G401 (cell line): ENCODE measurements at regions not wholly inside any gene's neighbourhood (a gene's known extent, or its start where the extent isn't known, plus 50 kb on each side); places are given as distances from the start of the nearest gene placed in this dataset.

ENCODE experiments used
- DNase-seq: peaks from one replicate; pipeline ENCODE4 v3.0.0-alpha.2; 2015; ENCODE audit warnings: low spot score
- in situ Hi-C: cut with HindIII; loops from 2 replicates; pipeline ENCODE4 v1.10.0; 2016; ENCODE audit warnings: low sequenced_read_pairs, mixed read lengths

DNA sequence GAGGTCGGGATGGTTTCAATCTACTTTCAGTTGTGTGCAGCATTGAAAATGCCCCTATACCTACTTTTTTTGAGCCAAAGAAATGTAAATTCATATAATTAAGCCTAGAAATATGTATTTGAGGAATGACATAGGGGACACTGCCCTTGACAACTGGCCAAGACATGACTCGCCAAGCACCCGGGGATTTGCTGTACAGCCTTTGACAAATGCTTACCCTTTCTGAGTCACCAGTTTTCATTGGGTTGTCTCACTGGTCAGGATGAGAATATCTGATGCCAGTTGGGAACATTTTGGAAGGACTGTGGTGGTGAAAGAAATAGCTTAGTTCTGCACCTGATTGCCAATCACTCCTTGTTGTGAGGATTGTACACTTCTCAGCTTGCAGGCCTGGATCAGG is 166.8 kb upstream of the HABP2 start:
- DNase-seq = no peak
- in situ Hi-C loops = no loop called here

DNA sequence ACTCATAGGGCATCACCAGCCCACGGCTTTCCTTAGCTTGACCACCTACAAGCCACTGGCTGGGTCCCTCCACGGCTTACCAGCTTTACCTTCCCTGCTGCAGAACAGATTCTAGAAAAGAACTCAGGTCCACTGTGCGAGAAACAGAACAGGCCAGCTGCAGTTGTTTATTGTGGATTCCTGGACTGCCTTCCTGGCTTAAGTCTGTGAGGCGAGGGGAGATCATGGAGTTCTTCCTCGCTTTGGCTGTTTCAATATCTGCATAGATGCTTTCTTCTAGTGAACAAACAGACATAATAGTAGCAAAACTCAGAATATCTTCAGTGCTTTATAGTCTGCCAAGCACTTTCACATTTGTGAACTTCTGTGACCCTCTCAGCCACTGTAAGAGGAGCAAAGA is 162.9 kb upstream of the HABP2 start:
- no peak for DNase-seq
- in situ Hi-C loops = no loop called here

DNA sequence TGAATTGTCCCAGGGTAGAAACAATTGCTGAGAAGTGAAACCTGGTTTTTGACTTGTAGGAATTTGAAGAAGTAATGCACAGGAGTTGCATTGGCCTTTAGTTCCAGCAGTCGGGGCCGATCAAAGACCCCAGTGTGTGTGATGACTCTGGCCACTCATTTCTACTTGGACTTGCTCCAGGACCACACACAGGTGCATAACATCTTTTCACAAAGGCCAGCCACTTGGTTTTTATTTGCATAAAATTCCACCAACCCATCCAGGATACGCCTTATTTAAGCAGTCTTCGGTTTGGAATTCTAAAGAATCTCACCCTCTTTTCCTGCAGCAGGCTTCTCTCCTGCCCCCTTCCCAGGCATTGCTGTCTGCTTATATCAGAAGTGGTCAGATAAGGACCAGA is 162.0 kb upstream of the HABP2 start:
- no peak for DNase-seq
- in situ Hi-C loops = no loop called here

DNA sequence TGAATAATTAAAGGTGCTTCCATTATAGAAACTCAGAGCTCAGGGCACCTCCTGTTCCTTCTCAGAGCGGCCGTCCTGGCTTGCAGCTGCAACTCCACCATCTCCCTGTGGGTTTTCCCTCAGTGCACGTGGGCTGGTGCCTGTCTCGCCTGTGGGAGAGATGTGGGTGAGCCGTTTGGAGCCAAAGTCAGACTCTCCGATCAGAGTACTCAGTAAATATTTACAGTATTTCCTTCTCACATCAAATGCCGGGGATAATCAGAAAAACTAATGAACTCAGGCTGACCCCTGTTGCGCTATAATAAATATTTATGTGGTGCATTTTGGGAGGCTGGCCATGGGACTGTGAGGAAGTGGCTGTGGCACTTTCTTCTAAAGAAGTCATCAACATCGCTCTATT is 155.8 kb upstream of the HABP2 start:
- no peak for DNase-seq
- in situ Hi-C loops = no loop called here

DNA sequence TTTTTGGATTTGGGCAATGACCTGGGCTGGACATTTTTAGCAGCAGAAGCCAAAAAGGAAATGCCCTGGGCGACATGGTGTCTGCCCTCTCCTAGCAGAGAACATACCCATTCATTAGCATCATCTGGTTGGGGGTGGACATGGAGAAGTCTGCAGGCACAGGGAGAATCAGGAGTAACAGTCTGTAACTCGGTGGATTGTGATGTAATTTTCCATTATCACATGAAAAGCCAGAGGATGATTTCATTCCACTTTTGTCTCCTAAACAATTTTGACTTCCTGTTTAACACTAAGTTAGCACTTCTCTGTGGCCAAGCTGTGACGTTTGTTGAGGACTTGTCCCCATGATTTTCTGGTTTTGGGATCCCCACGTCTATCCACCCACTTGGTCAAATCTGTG is 153.8 kb upstream of the HABP2 start:
- in situ Hi-C loops = no loop called here
- no peak for DNase-seq

DNA sequence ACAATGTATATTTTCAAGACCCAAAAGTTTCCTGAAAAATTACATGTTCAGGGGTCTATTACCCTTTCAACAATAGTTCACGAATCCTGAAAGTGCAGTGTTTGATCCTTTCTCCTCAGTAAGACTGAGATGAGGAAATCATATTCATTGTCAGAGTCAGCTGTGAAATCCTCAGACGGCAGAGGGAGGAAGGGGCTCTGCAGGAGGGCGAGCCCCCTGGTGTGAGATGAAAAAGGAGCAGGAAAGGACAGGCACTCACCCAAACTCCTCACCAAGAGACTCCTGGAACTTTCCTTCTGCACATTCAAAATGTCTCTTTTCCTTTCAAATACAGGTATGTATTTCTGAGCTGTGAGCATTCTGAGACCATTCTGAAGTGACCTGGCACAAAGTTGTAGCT is 150.3 kb upstream of the HABP2 start:
- in situ Hi-C loops = no loop called here
- no peak for DNase-seq

DNA sequence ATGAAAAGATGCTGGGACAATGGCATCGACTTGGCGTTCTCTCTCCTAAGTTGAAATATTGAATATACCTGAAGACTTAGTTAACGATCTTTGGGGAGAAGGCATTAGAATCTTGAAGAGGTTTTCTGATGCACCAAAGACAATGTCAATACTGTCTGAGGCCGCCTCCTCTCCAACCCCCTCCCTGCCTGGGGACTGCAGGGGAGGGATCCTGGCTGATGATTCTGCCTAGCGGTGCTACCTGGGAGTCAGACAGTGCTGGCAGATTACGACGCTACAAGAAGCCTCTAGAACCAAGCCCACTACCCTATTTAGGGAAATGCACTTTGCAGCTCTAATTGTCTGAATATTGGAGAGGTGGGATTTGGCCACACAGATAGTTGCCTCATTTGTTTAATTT is 145.6 kb upstream of the HABP2 start:
- no peak for DNase-seq
- in situ Hi-C loops = no loop called here

DNA sequence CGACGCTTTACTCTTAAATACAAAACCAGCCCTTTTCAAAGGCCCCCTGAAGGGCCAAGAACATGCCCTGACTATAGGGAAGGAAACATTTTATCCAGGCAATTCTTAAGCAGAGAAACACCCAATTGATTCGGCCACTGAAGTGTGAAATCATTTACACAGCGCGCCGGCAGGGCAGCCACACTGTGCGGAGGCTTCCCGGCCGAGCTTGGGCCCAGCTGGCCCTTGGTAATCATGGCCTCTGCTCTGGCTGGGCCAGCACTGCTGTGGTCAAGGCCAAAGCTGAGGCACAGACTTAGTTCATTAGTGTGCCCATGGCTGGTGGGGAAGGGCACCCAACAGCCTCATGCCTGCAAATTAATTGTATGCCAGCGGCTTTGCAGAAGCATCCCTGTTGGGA is 143.7 kb upstream of the HABP2 start:
- in situ Hi-C loops = no loop called here
- no peak for DNase-seq

DNA sequence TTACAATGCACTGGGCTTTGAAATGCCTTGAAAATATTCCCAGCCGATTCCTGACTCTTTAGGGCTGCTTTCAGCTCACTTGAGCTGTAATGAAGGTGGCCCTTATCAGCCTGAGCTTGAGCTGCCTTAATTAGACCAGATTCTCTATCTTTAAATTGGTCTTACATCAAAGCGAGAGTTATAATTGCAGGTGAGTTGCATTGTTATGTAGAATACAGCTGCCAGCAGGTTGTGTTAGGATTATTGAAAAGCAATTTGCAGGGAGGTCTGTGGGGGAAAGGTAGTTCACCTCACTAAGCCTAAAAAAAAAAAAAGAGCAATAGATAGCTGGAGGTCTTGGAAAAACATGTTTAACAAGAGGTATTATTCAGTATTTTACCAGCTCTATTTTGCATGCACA is 142.2 kb upstream of the HABP2 start:
- DNase-seq = no peak
- in situ Hi-C loops = no loop called here

DNA sequence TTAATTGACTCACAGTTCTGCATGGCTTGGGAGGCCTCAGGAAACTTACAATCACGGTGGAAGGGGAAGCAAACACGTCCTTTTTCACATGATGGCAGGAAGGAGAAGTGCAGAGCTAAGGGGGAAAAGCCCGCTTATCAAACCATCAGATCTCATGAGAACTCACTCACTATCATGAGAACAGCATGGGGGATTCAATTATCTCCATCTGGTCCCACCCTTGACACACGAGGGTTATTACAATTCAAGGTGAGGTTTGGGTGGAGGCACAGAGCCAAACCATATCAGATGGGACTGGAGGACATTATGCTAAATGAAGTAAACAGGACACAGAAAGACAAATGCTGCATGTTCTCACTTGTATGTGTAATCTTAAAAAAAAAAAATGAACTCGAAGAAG is 141.4 kb upstream of the HABP2 start:
- in situ Hi-C loops = no loop called here

DNA sequence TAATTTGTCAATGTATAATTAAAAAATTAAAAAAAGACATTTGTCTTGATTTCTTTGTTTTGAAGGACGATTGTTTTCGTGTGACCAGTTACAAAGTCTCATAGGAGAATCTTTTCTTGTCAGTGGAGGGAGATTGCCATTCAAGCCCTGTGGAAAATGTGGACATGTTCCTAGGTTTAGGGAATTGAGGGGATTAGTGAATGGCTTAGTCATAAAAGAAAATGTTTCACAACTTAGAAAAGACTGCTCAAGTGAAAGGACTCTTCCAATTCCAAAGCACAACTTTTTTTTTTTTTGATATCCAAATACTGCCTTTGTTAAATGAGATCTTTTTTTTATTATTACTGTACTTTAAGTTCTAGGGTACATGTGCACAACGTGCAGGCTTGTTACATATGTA is 140.7 kb upstream of the HABP2 start:
- DNase-seq = no peak
- in situ Hi-C loops = no loop called here

More for the DNA sequence above, 141.4 kb upstream of the HABP2 start:
- DNase-seq = no peak

DNA sequence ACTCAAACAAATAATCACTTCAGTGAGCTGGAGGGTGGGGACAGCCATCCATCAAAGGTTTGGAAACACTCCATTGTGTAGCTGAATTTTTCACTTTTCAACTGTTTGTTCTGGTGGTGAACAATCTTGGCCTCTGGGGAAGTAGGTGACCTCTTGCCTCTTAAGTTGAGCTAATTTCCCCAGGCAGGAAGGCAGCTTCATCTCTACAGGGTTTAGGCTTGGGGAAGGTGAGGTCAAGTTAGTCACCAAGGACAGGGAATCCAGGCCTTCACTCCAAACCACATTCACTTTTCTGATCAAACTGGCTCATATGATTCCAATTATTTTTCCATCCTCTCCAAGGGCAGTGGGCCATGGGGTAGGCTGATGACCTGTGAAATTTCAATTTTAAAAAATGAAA is 138.3 kb upstream of the HABP2 start:
- in situ Hi-C loops = no loop called here
- DNase-seq = no peak

DNA sequence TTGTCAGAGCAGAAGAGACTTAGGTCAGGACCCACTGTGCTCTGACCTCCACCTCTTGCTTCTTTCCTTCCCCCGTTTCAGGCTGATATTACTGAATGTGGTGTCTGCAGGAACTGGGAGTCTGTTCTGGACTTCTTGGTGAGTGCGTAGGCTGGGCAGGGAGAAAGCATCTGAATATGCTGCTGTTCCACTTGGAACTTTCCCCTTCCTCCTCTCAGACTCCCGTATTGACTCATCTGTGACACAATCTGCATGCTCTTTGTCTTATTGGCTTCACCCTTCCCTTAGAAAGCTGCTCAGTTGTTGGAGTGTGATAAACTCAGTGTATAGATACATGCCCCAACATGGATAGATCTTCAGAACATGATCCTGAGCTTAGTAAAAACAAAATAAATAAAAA is 137.6 kb upstream of the HABP2 start:
- DNase-seq = no peak
- in situ Hi-C loops = no loop called here

DNA sequence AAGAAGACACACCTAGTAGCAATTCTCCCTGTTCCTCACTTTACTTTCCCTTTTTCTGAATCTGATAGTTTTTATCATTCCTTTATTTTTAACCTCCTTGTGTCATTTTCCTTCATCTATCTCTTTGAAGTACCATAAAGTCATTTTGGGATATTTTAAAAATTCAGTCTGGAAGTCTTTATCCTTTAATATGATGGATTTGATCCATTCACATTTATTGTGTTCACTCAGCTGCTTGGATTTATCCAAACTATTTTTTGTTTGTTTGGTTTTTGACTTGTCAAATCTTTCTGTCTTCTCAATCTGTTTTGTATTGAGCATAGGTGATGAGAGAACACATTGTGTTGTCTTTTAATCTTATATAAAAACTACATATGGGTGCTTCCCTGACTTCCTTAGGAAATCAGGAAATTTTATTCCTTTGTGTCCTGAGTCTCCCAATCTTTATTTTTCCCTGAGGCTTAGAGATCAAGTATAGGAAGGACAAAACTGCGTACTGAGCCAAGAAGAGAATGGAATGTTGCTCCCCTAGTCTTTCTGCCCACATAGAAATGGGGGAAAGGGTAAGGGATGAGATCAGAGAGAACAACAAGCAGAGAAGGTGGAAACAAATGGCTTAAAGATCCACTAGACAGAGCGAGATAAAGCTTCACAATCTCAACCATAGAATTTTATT is 132.7 kb upstream of the HABP2 start:
- DNase-seq = no peak
- in situ Hi-C loops = no loop called here

DNA sequence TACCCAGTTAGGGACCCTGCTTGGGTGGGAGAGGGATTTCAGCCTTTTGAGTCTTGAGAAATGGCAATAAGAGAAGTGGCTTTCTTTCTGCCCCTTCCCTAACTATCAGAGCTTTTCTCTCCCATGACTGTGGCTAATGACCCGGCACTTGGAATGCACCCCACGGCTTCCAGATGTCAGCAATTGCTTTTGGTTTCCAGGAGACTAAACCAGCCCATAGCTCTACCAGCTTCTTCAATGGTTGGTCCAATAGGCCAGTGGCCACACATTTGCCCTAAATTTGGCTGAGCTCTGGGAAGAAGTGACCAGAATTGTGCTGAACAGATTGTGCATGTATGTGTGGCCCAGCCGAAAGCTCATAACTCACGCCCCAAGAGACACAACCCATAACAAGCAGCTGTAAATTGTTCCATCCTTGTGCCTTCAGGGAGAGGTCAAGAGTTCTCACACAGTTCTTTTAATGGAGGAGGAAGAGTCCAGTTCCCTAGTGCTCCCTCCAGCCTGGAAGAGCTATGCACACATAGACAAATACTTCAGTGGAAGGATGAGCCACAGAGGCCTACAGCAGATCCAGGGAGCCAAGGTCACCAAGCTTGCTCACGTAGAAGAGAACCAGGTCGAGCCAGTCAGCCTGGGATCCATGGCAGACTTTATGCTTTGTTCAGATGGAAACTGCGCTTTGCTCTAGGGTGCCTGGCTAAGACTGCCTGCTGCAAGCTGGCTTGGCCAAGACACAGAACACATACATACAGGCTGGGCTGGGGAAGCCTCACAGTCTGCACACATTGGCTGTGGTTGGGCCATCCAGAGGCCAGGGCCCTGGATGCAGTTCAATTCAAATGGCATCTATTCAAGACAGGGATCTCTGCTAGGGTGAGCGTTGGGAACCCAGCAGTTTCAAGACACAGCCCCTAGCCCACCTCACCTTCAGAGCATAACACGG is 131.8 kb upstream of the HABP2 start:
- in situ Hi-C loops = no loop called here

DNA sequence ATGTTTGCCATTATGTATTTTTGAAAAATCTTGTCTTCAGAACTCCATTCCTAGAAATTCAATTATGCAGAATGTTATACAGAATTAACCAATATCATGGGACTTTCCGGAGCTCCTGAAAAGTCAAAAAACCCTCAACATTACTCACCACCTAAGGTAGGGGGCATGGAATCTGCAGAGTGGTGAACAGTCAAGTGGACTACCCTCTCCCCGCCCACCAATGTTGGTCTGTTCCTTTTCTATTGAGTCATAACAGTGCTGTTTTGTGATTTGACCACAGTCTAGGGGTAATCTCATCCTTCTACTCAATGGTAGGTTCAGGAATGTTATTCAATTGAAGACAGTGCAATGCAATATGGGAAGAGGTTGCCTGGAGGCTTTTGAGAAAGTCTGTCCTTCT is 130.5 kb upstream of the HABP2 start:
- no peak for DNase-seq
- in situ Hi-C loops = no loop called here

More for the DNA sequence above, 131.8 kb upstream of the HABP2 start:
- DNase-seq = no peak

DNA sequence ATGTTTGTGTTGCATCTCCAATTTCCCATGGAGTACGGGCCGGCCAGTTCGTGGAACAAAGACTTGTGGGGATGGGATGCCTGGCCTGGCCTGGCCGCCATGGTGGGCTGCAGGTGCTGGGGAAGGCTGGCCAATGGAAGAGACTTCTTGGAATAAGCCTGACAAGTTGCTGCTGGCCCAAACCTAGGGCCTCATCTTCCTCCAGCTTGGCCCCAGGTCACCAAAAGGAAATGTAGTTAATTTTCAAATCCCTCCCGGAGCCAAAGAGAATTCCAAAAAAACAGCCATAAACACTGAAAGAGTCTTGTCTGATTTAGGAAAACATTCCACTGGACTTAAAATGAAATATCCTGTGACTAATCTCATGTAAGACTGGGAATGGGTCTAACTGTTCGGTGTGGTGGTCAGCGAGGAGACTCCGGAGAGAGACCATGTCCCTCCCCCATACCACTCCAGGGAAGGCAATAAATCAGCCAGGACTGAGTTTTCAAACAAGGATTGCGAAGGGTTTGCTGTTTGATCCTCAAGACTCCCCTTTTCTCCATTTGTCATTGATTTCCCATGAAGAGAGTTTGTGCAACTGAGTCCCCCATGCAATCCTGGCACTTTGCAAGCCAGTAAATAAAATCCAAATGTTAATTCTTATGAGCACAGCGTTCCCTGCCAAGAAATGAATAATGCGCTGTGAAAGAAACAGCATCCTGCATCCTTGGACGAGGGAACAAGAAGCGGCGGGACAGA is 128.7 kb upstream of the HABP2 start:
- DNase-seq = no peak
- in situ Hi-C loops = no loop called here

DNA sequence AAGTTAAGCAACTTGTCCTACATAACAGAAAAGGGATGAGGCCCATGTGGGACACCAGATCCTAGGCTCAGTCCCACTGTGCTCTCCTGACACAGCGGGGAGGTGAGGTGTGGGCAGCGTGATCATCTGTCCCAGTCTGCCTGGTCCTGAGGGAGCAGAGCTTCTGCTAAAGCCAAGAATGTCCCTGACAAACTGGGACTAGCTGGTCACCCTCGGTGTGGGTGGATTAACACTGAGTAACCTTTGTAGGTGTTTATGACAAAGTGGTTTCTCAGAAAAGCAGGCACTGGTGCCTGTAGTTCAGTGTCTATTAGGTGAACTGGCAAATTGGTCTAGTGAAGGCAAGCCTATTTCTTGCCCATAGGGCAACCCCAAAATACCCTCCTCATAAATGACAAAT is 127.8 kb upstream of the HABP2 start:
- in situ Hi-C loops = no loop called here
- no peak for DNase-seq

DNA sequence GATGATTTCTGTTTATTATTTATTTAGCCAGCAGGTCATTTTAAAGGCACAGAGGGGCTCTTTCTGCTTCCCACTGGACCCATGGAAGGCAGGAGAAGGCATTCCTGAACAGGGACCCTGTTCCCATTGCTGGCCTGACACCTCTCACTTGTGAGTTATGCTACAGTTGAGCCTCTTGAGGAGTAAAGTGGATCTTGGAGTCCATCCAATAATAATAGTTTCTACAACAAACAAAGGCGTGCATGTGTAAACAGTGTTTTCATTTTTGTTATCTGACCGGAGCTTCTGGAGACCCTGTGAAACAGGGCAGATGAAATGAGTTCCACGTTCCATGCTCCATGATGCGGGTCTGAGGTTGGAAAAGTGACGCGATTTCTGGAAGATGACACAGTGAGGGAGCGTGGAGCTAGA is 127.3 kb upstream of the HABP2 start:
- no peak for DNase-seq
- in situ Hi-C loops = no loop called here

DNA sequence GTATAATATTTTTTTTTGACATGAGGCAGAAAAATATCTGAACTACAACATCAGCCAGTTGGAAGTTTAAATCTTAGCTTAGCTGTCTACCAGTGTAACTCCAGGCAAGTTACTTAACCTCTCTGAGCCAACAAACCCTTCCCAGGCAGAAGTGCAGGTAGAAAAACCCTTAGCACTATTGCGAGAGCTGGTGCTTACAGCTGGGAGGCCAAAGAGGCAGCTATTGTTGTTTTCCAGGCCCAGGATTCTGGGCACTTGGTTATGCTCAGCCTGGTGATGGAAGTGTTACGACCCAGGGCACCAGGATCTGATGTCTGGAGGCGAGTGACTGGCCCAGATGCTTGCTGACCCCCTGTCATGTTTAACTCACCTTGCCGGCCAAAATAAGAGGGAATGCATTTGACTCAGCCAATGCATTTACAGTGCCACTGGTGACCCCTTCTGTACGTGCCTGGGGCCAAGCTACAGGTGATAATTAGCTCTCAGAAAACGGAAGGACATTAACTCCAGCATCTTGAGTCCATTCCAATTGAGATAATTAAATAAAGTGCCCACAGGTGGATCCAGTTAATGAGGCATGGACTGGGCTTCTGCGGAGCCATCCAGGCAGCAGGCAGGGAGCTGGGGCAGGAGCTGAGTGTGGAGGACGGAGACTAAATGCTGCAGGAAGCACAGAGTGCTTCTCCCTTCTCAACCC is 126.5 kb upstream of the HABP2 start:
- in situ Hi-C loops = no loop called here
- DNase-seq = no peak
